Femur (tissue), 1 donor: ENCODE measurements at regions not wholly inside any gene's neighbourhood (a gene's known extent, or its start where the extent isn't known, plus 50 kb on each side); places are given as distances from the start of the nearest gene placed in this dataset.

ENCODE experiments used
- DNase-seq: peaks from one replicate; pipeline ENCODE4 v3.0.0-alpha.2; 2017

GRCh38 chr7:70907259-70908247, 224.4 kb upstream of the GALNT17 start:
- no peak for DNase-seq

GRCh38 chr7:70913924-70914323, 218.0 kb upstream of the GALNT17 start:
- no peak for DNase-seq

DNA sequence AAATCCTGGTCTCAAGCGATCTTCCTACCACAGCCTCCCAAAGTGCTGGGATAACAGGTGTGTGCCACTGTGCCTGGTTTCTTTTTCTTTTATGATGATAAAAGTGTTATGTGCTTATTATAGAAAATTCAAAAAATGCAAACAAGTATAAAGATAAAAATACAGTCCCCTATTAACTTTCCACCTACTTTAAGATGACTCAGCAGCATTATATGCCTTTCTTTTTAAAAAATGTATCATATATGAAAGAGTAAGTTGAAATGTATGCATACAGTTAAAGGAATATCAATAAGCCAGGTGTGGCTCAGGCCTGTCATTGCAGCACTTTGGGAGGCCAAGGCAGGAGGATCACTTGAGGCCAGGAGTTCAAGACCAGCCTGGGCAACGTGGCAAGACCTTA, 216.9 kb upstream of the GALNT17 start:
- no peak for DNase-seq

GRCh38 chr7:70919481-70920073, 212.4 kb upstream of the GALNT17 start:
- DNase-seq: no peak

DNA sequence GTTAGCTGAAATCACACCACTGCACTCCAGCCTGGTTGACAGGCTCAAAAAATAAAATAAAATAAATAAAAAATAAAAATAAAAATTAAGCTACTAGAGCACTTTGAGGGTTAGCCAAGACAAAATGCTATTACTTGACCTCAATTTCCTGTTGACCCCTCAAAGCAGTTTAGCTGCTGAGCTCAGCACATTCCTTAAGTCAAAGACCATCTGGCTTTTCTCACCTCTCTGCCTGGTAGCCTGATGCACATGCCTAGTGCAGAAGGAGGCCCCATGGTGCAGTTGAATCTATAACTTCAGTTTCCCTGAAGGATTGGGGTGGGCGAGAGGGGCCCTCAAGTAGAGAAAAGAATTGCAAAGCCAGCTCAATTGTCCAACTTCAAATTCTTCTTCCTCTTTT, 211.1 kb upstream of the GALNT17 start:
- no peak for DNase-seq

GRCh38 chr7:70923181-70923845, 208.6 kb upstream of the GALNT17 start:
- DNase-seq: no peak

DNA sequence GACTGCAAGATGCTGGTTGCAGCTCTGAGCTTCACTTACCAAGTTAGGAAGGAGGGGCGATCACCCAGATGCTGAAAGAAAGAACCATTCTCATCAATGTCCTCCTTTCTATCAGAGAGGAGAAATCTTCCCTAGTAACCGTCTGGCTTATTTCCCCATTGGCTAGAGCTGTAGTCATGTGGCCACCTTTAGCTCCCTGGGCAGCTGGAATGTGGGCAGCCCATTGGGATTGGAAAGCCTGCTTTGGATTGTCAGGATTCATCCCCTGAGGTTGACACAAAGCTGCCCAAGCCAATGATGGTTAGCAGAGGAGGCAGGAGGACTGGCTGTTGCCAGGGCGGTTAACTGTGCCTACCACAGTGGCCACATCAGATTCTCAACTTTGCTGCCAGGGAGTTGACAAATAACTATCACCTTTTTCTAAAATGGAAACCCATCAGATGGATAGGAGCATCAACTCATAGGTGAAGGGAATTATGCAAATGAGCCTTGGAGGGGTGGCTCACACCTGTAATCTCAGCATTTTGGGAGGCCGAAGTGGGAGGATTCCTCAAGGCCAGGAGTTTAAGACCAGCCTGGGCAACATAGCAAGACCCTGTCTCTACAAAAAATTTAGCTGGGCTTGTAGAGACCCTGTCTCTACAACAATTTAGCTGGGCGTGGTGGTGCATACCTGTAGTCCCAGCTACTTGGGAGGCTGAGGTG, 206.4 kb upstream of the GALNT17 start:
- DNase-seq: no peak

DNA sequence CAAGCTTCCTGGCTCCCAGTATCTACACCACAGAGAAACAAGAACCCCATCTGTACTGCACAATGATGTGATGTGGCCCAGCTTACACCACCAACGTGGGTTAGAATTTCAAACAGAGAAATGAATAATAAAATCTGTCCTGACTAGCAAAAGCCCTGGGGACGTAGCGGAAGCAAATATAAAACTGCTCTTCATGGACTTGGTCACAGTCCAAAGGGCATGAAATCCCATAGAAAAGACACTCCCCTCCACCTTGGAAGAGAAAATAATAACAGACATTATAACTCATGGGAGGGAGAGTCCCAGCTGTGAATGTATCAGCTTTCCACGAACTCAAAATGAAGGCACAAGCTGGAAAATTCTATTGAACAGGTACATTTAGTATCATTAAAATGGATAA, 205.3 kb upstream of the GALNT17 start:
- DNase-seq: no peak

DNA sequence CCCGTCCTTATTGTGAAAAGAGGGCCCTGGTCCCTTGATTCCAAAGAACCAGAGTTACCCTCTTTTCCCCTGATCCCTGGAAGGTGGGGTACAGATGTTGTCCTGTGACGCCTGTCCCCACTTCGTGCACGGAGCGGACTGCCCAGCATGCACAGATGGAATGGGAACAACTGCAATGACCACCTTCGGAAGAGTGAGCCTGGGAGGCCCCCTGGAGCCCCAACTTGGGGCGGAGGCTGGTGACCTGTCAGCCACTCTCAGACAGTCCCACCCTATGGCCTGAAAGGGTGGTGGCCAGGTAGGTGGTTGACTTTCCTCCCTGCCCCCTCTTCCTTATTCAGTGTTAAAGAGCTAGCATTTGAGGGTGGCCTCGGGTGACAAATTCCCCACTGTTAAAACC, 196.6 kb upstream of the GALNT17 start:
- no peak for DNase-seq

GRCh38 chr7:70935854-70936253, 196.1 kb upstream of the GALNT17 start:
- no peak for DNase-seq

DNA sequence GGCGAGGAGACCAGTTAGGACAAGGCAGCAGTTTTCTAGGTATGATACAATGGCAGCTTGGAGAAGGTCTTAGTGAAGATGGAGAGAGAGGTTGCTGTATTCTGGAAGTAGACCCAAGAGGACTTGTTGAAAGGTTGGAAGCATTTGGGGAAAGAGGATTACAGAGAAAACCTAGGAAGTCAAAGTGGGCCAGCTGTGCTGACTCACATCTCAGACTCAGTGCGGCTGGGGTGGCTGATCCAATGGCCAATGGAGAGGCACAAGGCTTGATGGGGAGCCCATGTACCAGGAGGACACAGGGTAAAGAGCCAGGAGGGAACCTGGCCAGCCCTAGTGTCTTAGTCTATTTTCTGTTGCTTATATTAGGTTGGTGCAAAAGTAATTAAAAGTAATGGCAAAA, 194.5 kb upstream of the GALNT17 start:
- no peak for DNase-seq

DNA sequence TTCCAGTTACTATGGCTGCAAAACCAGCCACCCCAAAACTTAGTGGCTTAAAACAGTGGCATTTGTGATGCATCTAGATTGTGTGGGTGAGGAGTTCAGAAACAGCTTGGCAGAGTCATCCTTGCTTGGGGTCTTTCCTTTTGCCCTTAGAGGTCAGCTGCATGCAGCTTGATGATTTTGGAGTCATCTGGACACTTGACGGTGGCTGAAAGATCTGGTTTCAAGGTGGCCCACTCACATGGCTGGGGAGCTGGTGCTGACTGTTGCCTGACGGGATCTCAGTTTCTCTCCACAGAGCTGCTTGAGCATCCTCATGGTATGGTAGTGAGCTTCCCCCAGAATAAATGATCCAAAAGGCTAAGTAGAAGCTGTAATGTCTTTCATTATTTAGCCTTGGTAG, 191.3 kb upstream of the GALNT17 start:
- DNase-seq: no peak

DNA sequence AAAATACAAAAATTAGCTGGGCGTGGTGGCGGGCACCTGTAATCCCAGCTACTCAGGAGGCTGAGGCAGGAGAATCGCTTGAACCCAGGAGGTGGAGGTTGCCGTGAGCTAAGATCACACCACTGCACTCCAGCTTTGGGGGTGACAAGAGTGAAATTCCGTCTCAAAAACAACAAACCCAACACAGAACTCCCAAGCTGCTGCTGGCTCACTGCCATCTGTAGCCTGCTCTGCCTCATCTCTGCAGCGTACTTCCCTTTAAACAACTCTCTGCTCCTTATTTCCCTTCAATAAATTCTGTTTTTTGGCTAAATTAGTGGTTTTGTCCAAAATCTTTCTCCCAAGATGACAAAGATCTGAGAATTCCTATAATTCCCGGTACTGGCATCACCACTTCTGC, 189.2 kb upstream of the GALNT17 start:
- DNase-seq: no peak

GRCh38 chr7:70944516-70944915, 187.4 kb upstream of the GALNT17 start:
- no peak for DNase-seq

DNA sequence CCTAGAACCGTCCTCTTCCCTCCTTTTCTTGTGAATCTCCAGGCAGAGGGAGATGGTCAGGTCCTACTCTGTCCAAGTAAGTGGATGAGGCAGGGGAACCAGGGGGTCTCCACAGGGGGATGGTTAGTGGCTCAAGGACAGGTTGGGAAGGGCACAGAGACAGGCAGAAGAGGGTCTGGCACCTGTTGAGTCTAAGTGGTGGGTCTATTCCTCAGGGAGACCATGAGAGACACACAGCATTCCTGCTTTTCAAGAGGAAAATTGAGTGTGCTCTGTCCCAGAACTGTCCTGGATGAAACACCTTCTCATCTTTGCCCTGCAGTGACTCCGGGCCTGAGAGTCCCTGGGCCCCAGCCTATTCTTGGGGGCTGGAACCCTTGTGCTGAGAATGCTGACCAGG, 184.8 kb upstream of the GALNT17 start:
- no peak for DNase-seq

GRCh38 chr7:70949862-70950261, 182.1 kb upstream of the GALNT17 start:
- DNase-seq: no peak

GRCh38 chr7:70951271-70951962, 180.5 kb upstream of the GALNT17 start:
- no peak for DNase-seq

- no peak for DNase-seq
Observed at GRCh38 chr7:70952311-70952710, 179.6 kb upstream of the GALNT17 start.

DNA sequence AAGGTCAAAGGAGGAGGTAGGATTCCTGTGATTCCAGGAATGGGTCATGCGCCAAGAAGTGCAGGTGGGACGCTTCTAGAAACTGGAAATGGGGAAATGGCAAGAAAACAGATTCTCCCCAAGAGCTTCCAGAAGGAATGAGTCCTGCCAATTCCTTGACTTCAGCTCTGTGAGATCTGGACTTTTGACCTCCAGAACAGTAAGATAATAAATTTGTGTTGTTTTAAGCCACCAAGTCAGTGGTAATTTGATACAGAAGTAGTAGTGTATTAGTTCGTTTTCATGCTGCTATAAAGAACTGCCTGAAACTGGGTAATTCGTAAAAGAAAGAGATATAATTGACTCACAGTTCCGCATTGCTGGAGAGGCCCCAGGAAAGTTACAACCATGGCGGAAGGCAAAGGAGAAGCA, 178.6 kb upstream of the GALNT17 start:
- DNase-seq: peak; percentile 58

- DNase-seq: no peak
Observed at GRCh38 chr7:70953796-70954195, 178.1 kb upstream of the GALNT17 start.

- DNase-seq: no peak
Observed at GRCh38 chr7:70972693-70973092, 159.3 kb upstream of the GALNT17 start.

DNA sequence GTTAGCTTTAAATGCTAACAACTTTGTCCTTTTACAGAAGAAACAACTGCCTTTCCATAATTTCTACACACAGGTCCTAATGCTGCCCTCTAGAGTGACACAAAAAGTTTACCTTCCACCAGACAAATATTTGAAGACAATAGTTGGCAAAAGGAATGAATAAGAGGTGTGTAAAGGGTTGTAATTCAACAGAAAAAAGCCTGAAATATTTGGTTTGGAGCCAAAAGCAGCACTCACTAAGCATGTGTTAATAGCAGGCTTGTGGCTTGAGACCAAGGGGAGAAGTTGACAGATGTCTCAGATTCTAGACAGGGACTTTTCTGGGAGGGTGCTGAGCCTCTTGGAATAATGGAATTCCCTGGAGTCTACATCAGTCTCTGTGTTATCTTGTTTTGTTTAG, 156.2 kb upstream of the GALNT17 start:
- no peak for DNase-seq

DNA sequence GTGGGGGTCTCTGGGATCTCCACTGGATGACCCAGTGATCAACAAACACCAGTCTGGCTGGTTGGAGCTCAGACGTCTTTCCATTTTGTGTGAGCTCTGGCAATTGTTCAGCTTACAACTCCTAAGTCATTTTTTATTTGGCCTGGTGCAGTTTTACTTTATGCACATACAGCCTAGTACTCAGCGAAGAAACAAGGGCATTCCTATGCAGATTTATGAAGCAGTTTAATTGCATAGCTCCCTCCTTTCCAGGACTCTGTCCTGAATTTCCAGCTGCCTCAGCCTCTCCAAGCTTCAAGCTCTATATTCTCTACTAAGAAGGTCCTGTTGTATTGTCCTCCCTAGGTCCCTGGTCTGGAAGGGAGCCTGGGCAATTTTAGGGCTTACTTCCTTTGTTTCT, 145.6 kb upstream of the GALNT17 start:
- no peak for DNase-seq
